Mesothelial cell of epicardium (in vitro differentiated cells): ENCODE measurements at regions not wholly inside any gene's neighbourhood (a gene's known extent, or its start where the extent isn't known, plus 50 kb on each side); places are given as distances from the start of the nearest gene placed in this dataset.
"Not testable (repeated sequence)": the region's sequence is repeated elsewhere in the genome, so short reads cannot be mapped to it uniquely, and the experiment has no call there.

Experiments
- DNase-seq, 2 experiments: peaks; one replicate each; pipeline ENCODE4 v3.0.0; 2021; ENCODE audit warnings: low spot score in 2 of 2; ENCODE audit not compliant: unreplicated experiment in 2 of 2
- H3K27ac Mint-ChIP-seq: 2 replicates; pipeline ENCODE4 v1.8.0; 2021; ENCODE audit warnings: mixed read lengths
- H3K27me3 Mint-ChIP-seq: 2 replicates; pipeline ENCODE4 v1.8.0; 2021; ENCODE audit warnings: low read depth, mixed read lengths
- H3K36me3 Mint-ChIP-seq: 2 replicates; pipeline ENCODE4 v1.8.0; 2021; ENCODE audit warnings: mixed read lengths
- H3K4me1 Mint-ChIP-seq: 2 replicates; pipeline ENCODE4 v1.8.0; 2021; ENCODE audit warnings: mixed read lengths
- H3K4me3 Mint-ChIP-seq: 2 replicates; pipeline ENCODE4 v1.8.0; 2021; ENCODE audit warnings: mild to moderate bottlenecking, moderate library complexity, mixed read lengths
- H3K9me3 Mint-ChIP-seq: 2 replicates; pipeline ENCODE4 v1.8.0; 2021; ENCODE audit warnings: mixed read lengths
- TF ChIP-seq, protein P1 (sequence below): fragments of 200-600 bp; sonication (generic); IDR thresholded peaks from one replicate; pipeline ENCODE4 v1.5.0; 2021; ENCODE audit warnings: antibody characterized with exemption; ENCODE audit not compliant: unreplicated experiment

DNA sequence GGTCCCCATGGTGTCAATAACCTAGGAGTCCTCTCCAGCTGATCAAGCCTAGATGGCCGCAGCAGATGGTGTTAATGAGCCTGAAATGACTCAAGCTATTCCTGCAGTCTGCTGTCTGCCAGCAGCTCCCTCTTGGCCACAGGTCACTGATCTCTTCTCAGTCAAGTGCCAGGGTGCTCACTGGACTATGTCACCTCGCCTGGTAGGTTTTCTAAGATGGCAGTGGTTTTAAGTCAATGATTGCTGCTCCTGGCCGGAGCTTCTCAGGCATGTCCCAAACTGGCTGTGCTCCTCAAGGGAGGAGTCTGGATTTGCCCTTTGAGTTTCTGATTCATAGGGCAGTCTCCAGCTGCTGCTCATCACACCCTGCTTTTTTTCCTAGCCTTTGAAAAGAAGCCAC is 58.6 kb upstream of the SHISA6 start:
- no peak overlapping the region for H3K27ac Mint-ChIP-seq
- H3K36me3 Mint-ChIP-seq = no peaks in the 10 kb centered on the region
- DNase-seq = no peak
- H3K9me3 Mint-ChIP-seq = no peaks in the 10 kb centered on the region
- H3K4me3 Mint-ChIP-seq = no peak overlapping the region
- H3K4me1 Mint-ChIP-seq = no peaks in the 10 kb centered on the region
- TF ChIP-seq, protein P1, sequence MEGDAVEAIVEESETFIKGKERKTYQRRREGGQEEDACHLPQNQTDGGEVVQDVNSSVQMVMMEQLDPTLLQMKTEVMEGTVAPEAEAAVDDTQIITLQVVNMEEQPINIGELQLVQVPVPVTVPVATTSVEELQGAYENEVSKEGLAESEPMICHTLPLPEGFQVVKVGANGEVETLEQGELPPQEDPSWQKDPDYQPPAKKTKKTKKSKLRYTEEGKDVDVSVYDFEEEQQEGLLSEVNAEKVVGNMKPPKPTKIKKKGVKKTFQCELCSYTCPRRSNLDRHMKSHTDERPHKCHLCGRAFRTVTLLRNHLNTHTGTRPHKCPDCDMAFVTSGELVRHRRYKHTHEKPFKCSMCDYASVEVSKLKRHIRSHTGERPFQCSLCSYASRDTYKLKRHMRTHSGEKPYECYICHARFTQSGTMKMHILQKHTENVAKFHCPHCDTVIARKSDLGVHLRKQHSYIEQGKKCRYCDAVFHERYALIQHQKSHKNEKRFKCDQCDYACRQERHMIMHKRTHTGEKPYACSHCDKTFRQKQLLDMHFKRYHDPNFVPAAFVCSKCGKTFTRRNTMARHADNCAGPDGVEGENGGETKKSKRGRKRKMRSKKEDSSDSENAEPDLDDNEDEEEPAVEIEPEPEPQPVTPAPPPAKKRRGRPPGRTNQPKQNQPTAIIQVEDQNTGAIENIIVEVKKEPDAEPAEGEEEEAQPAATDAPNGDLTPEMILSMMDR = no peak
- H3K27me3 Mint-ChIP-seq = peaks cover 16% of the 10 kb centered on the region

DNA sequence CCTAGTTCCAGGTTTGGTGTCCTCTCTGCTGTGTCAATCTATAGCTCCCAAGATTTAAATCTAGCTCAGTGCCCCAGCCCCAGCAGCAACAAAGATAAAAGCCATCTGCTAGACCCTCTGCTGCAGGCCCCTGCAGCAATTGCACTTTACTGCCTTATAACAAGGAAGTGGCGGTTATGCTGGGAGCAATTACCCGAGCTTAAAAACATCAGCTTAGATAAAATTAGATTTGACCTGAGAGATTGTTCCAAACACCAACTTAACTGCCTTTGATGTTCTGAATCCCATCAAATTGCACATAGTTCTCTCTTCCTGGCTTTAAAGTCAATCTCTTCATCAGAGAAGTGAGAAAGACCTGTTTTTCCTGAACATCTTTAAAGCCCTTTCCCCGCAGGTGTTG is 62.4 kb upstream of the SHISA6 start:
- no peak overlapping the region for H3K4me3 Mint-ChIP-seq
- DNase-seq = no peak
- H3K27ac Mint-ChIP-seq = no peak overlapping the region
- H3K36me3 Mint-ChIP-seq = no peaks in the 10 kb centered on the region
- H3K4me1 Mint-ChIP-seq = no peaks in the 10 kb centered on the region
- TF ChIP-seq, protein P1 = no peak
- peaks cover 12% of the 10 kb centered on the region for H3K27me3 Mint-ChIP-seq
- no peaks in the 10 kb centered on the region for H3K9me3 Mint-ChIP-seq

DNA sequence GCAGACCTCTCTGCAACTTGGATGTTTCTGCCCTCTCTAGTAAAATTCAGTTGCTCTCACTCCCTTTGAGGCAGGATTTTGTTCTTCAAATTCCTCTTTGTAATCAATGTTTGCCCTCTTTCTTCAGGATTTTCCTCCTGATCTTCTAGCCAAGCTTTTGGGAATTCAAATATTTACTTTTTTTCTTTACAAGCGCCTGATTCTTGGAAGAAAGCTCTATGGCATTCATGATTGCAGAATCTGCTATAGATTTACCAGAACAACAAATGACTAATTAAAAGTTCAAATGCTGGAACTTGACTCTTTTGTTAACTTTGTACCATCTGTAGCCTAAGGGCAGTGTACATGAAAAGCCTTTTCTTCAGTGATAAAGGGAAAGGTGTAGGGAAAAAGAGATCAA is 63.7 kb upstream of the SHISA6 start:
- Mint-ChIP-seq H3K27me3 (peaks cover 12% of the 10 kb centered on the region), H3K36me3 (no peaks in the 10 kb centered on the region), H3K4me1 (no peaks in the 10 kb centered on the region), H3K9me3 (no peaks in the 10 kb centered on the region), H3K4me3 (no peak overlapping the region), H3K27ac (no peak overlapping the region)
- no peak for DNase-seq
- TF ChIP-seq, protein P1 = no peak

DNA sequence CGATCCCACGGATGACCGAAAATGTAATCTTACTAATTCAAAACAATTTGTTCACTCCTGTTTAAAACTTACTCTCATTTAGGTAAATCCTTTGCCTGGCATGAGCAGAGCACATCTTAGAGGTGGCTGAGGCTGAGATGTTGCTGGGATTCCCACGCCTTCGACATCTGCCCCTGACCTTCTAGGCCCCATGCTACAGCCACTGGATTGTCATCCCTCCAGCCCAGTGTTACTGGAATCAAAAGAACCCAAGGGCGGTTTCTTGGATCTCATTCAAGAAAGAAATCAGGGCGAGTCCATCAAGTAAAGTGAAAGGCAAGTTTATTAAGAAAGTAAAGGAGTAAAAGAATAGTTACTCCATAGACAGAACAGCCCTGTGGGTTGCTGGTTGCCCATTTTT is 64.5 kb upstream of the SHISA6 start:
- H3K27ac Mint-ChIP-seq = no peak overlapping the region

DNA sequence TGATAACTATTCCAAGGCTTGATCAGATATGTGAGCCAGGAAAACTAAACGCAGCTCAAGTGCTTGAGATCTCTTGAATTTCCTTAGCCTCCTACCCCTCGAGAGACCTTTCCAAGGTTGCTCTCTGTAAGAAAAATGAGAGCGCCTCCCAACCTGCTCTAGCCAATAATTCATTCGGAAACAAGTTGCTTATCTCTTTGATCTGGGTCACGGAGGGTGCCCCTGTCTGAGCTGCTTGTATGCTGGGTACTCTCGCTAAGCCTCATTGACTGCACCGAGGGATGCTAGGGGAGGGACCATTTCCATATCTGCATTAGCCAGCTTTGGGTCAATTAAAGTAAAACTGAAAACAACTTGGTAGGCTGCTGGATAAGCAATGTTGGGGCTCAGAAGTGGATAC is 70.1 kb upstream of the SHISA6 start:
- Mint-ChIP-seq H3K36me3 (no peaks in the 10 kb centered on the region), H3K9me3 (peaks cover 16% of the 10 kb centered on the region), H3K4me1 (no peaks in the 10 kb centered on the region), H3K27ac (no peak overlapping the region), H3K4me3 (no peak overlapping the region), H3K27me3 (peaks cover 5% of the 10 kb centered on the region)
- no peak for DNase-seq
- TF ChIP-seq, protein P1 = no peak

More for the DNA sequence above, 64.5 kb upstream of the SHISA6 start:
- DNase-seq = no peak
- Mint-ChIP-seq H3K27me3 (peaks cover 8% of the 10 kb centered on the region), H3K36me3 (no peaks in the 10 kb centered on the region), H3K4me3 (no peak overlapping the region), H3K9me3 (no peaks in the 10 kb centered on the region), H3K4me1 (no peaks in the 10 kb centered on the region)
- TF ChIP-seq, protein P1 = no peak

DNA sequence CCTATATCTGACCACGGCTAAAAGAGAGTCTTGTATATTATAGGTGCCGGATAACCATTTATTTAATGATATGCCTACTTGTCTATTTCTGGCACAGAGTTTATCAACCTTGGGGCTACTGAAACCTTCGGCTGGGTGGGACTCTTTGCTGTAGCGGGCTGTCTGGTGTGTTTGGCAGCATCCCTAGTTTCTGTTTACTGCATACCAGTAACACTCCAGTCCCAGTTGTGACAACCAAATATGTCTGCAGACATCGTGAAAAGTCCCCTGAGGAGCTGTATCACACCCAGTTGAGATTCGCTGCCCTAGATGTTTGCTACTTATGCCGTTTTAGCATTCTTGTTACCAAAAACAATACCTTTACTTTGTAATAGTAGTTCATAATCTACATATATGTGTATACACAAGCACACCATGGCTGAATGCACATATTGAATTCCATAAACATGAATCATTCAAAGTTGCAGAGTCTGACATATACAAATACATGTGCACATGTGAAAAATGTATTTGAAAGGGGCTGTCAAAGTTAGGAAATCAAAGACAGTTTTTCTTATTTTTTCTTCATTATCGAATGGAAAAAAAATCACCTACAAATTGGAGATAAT is 89.1 kb upstream of the SHISA6 start:
- H3K4me1 Mint-ChIP-seq = no peaks in the 10 kb centered on the region
- peaks cover 15% of the 10 kb centered on the region for H3K27me3 Mint-ChIP-seq
- no peaks in the 10 kb centered on the region for H3K36me3 Mint-ChIP-seq
- H3K9me3 Mint-ChIP-seq = peaks cover 7% of the 10 kb centered on the region
- TF ChIP-seq, protein P1 = no peak
- H3K27ac Mint-ChIP-seq = no peak overlapping the region
- H3K4me3 Mint-ChIP-seq = no peak overlapping the region
- DNase-seq = no peak

DNA sequence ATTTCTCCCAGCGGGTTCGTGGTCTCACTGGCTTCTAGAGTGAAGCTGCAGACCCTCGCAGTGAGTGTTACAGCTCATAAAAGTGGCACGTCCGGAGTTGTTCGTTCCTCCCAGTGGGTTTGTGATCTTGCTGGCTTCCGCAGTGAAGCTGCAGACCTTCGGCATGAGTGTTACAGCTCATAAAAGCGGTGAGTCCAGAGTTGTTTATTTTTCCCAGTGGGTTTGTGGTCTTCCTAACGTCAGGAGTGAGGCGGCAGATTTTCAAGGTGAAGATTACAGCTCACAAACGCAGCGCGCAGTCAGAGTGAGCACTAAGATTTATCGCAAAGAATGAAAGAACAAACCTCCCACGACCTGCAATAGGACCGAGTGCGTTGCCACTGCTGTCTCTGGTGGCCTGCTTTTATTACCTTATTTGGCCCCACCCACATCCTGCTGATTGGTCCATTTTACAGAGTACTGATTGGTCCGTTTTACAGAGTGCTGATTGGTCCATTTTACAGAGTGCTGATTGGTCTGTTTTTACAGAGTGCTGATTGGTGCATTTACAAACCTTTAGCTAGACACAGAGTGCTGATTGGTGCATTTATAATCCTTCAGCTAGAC is 90.0 kb upstream of the SHISA6 start:
- DNase-seq, H3K36me3 Mint-ChIP-seq, H3K4me1 Mint-ChIP-seq, H3K27ac Mint-ChIP-seq, H3K9me3 Mint-ChIP-seq, H3K4me3 Mint-ChIP-seq: not testable (repeated sequence)
- H3K27me3 Mint-ChIP-seq = peaks cover 17% of the 10 kb centered on the region
